ENCODE measurements at regions not wholly inside any gene's neighbourhood (a gene's known extent, or its start where the extent isn't known, plus 50 kb on each side); places are given as distances from the start of the nearest gene placed in this dataset.

DNA sequence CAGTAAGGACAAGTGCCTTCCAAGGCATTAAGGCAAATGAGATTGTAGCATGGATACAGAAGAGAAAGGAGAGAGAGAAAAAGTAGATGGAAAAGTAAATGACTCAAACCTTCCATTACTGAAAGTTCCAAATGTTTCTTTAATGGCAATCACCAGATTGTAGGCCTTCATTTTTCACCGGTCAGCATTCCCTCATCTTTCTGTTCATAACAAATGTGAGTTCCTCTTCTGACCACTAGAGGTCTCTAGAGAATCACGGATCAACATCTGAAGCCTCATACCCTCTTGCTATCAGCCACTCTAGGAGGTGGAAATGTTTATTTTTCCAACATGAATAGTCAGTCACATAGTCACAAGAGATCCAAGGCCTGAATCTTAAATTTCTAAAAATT is 73.6 kb upstream of the RPS23 start:
- Histone ChIP-seq H3K36me3 (no peaks in the 10 kb centered on the region), H3K4me3 (no peak overlapping the region), H3K9me3 (no peaks in the 10 kb centered on the region), H3K4me1 (peaks cover 0 to 6% of the 10 kb centered on the region in 2 donors), H3K27me3 (no peaks in the 10 kb centered on the region), H3K27ac (peak overlapping the region; percentile 36 to 45)
- DNase-seq = no peak
- intact Hi-C loops (cut with DNase I; ENCODE audit: low total_unique reads) = no loop called here
- TF ChIP-seq, protein P1, sequence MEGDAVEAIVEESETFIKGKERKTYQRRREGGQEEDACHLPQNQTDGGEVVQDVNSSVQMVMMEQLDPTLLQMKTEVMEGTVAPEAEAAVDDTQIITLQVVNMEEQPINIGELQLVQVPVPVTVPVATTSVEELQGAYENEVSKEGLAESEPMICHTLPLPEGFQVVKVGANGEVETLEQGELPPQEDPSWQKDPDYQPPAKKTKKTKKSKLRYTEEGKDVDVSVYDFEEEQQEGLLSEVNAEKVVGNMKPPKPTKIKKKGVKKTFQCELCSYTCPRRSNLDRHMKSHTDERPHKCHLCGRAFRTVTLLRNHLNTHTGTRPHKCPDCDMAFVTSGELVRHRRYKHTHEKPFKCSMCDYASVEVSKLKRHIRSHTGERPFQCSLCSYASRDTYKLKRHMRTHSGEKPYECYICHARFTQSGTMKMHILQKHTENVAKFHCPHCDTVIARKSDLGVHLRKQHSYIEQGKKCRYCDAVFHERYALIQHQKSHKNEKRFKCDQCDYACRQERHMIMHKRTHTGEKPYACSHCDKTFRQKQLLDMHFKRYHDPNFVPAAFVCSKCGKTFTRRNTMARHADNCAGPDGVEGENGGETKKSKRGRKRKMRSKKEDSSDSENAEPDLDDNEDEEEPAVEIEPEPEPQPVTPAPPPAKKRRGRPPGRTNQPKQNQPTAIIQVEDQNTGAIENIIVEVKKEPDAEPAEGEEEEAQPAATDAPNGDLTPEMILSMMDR (IDR thresholded peaks at IDR 0.05) = peak; percentile 71 to 93 (median 82)
- no peak for TF ChIP-seq POLR2A (IDR thresholded peaks at IDR 0.05)

- Histone ChIP-seq H3K9me3 (no peaks in the 10 kb centered on the region), H3K36me3 (no peaks in the 10 kb centered on the region), H3K27me3 (no peaks in the 10 kb centered on the region), H3K27ac (no peak overlapping the region), H3K4me1 (peaks cover 0 to 2% of the 10 kb centered on the region in 2 donors), H3K4me3 (no peak overlapping the region)
- intact Hi-C loops (cut with DNase I; ENCODE audit: low total_unique reads) = no loop called here
- no peak for DNase-seq
- TF ChIP-seq, protein P1 (IDR thresholded peaks at IDR 0.05) = no peak
- TF ChIP-seq POLR2A (IDR thresholded peaks at IDR 0.05) = no peak
Measured at GRCh38 chr5:82351297-82351696, 73.1 kb upstream of the RPS23 start.

DNA sequence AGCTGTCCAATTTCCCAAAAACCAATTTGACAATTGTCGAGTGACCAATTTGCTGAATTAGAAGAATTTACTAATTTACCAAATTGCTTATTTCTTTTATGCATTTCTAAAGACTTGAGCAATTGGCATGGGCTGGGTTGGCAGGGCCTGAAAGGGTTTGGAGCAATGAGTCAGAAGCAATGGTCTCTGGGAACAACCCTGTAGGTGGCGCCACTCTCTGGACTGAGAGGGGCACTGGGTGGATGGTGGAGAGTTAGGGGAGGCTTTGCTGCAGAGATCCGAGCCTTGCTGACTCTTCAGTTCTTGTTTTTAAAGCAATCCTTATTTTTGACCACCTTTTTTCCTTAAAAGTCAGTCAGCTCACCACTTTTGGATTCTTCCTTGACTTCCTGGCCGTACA is 71.5 kb upstream of the RPS23 start:
- intact Hi-C loops (cut with DNase I; ENCODE audit: low total_unique reads) = no loop called here
- no peak for DNase-seq
- H3K27me3 ChIP-seq = no peaks in the 10 kb centered on the region
- no peaks in the 10 kb centered on the region for H3K9me3 ChIP-seq
- H3K4me1 ChIP-seq = no peaks in the 10 kb centered on the region
- H3K4me3 ChIP-seq = no peak overlapping the region
- H3K36me3 ChIP-seq = no peaks in the 10 kb centered on the region
- no peak overlapping the region for H3K27ac ChIP-seq
- no peak for TF ChIP-seq POLR2A (IDR thresholded peaks at IDR 0.05)
- TF ChIP-seq, protein P1 (IDR thresholded peaks at IDR 0.05) = no peak

GRCh38 chr5:82348784-82349425 is 70.8 kb upstream of the RPS23 start:
- no peaks in the 10 kb centered on the region for H3K4me1 ChIP-seq
- intact Hi-C loops (cut with DNase I; ENCODE audit: low total_unique reads) = no loop called here
- TF ChIP-seq, protein P1 (IDR thresholded peaks at IDR 0.05) = no peak
- H3K9me3 ChIP-seq = no peaks in the 10 kb centered on the region
- no peak overlapping the region for H3K27ac ChIP-seq
- H3K27me3 ChIP-seq = no peaks in the 10 kb centered on the region
- DNase-seq = no peak
- H3K36me3 ChIP-seq = no peaks in the 10 kb centered on the region
- no peak overlapping the region for H3K4me3 ChIP-seq

- TF ChIP-seq, protein P1 (IDR thresholded peaks at IDR 0.05) = no peak
- TF ChIP-seq POLR2A (IDR thresholded peaks at IDR 0.05) = no peak
- H3K27me3 ChIP-seq = no peaks in the 10 kb centered on the region
- intact Hi-C loops (cut with DNase I; ENCODE audit: low total_unique reads) = no loop called here
- no peak overlapping the region for H3K4me3 ChIP-seq
- no peaks in the 10 kb centered on the region for H3K4me1 ChIP-seq
- peak overlapping the region; percentile 60 to 64 for H3K27ac ChIP-seq
- H3K36me3 ChIP-seq = no peaks in the 10 kb centered on the region
- DNase-seq = peak in 1 of 2 donors; percentile 36
- H3K9me3 ChIP-seq = no peaks in the 10 kb centered on the region
Measured at GRCh38 chr5:82347201-82347865, 69.2 kb upstream of the RPS23 start.

All from uterus (tissue), 3 donors.